T47D (cell line): ENCODE measurements at regions not wholly inside any gene's neighbourhood (a gene's known extent, or its start where the extent isn't known, plus 50 kb on each side); places are given as distances from the start of the nearest gene placed in this dataset.
A peak's percentile ranks its signal among the peaks of the same experiment; 100 is the strongest.
"Not testable (repeated sequence)": the region's sequence is repeated elsewhere in the genome, so short reads cannot be mapped to it uniquely, and the experiment has no call there.

ENCODE experiments used
- DNase-seq, 2 experiments: peaks; one replicate each; pipeline versions ENCODE4 v3.0.0 to v3.0.0-alpha.2; 2011 to 2012; ENCODE audit warnings: low read depth in 1 of 2, low spot score in 1 of 2
- JUND ChIP-seq: IDR thresholded peaks from 2 replicates; pipeline ENCODE4 v1.6.1; 2012; ENCODE audit warnings: low read depth
- in situ Hi-C: cut with HindIII; loops from 2 replicates; pipeline ENCODE4 v1.10.0; 2016; ENCODE audit warnings: low sequenced_read_pairs, low pct_unique_long_range_greater_than_20kb

- TF ChIP-seq JUND, result no peak
- DNase-seq, result peak in 1 of 2 experiments; percentile 43
- in situ Hi-C loops, result no loop called here
These were observed 214.4 kb downstream of the BMP4 start for GRCh38 chr14:53742233-53742620.

- TF ChIP-seq JUND, result no peak
- DNase-seq, result no peak
- in situ Hi-C loops, result no loop called here
These were observed 215.0 kb downstream of the BMP4 start for GRCh38 chr14:53741479-53742232.

GRCh38 chr14:53740570-53740969 is 216.1 kb downstream of the BMP4 start:
- in situ Hi-C loops, result no loop called here
- no peak for DNase-seq
- no peak for TF ChIP-seq JUND

GRCh38 chr14:53735916-53736315 is 220.7 kb downstream of the BMP4 start:
- DNase-seq, result no peak
- in situ Hi-C loops, result no loop called here
- no peak for TF ChIP-seq JUND

- no peak for DNase-seq
- TF ChIP-seq JUND, result no peak
- in situ Hi-C loops, result no loop called here
These were observed 233.4 kb downstream of the BMP4 start for GRCh38 chr14:53723221-53723620.

- in situ Hi-C loops, result no loop called here
- DNase-seq, result no peak
- no peak for TF ChIP-seq JUND
These were observed 237.1 kb downstream of the BMP4 start for GRCh38 chr14:53719536-53719935.

- in situ Hi-C loops, result no loop called here
- TF ChIP-seq JUND, result no peak
- DNase-seq, result no peak
These were observed 240.0 kb downstream of the BMP4 start for GRCh38 chr14:53716578-53716977.

GRCh38 chr14:53715193-53715721 is 241.4 kb downstream of the BMP4 start:
- DNase-seq, result no peak
- in situ Hi-C loops, result no loop called here
- TF ChIP-seq JUND, result no peak

GRCh38 chr14:53714495-53715192 is 242.0 kb downstream of the BMP4 start:
- in situ Hi-C loops, result no loop called here
- TF ChIP-seq JUND, result no peak
- no peak for DNase-seq

- DNase-seq, in situ Hi-C loops: not testable (repeated sequence)
These were observed 243.7 kb downstream of the BMP4 start for GRCh38 chr14:53712901-53713300.

GRCh38 chr14:53711205-53711604 is 245.4 kb downstream of the BMP4 start:
- in situ Hi-C loops, result no loop called here
- TF ChIP-seq JUND, result no peak
- no peak for DNase-seq

- in situ Hi-C loops, result no loop called here
- TF ChIP-seq JUND, result no peak
- DNase-seq, result no peak
These were observed 246.0 kb downstream of the BMP4 start for GRCh38 chr14:53710615-53711014.

- in situ Hi-C loops, result no loop called here
- no peak for DNase-seq
- TF ChIP-seq JUND, result no peak
These were observed 247.2 kb downstream of the BMP4 start for GRCh38 chr14:53709381-53709780.

- in situ Hi-C loops, result no loop called here
- no peak for TF ChIP-seq JUND
- DNase-seq, result no peak
These were observed 253.2 kb downstream of the BMP4 start for GRCh38 chr14:53703457-53703856.
